Choroid plexus epithelial cell (primary cell): ENCODE measurements at regions not wholly inside any gene's neighbourhood (a gene's known extent, or its start where the extent isn't known, plus 50 kb on each side); places are given as distances from the start of the nearest gene placed in this dataset.

Experiments
- DNase-seq: peaks from one replicate; pipeline ENCODE4 v3.0.0-alpha.2; 2010; ENCODE audit warnings: low read depth
- H3K4me3 ChIP-seq: 2 replicates; pipeline ENCODE4 v1.5.1; 2011; ENCODE audit warnings: low read depth, mild to moderate bottlenecking, control low read depth, low read length, moderate library complexity
- TF ChIP-seq, protein P1 (sequence below): conservative IDR thresholded peaks from 2 replicates; pipeline ENCODE4 v1.5.1; 2011; ENCODE audit warnings: low read depth, mild to moderate bottlenecking, control low read depth, inconsistent platforms, low read length, moderate library complexity

DNA sequence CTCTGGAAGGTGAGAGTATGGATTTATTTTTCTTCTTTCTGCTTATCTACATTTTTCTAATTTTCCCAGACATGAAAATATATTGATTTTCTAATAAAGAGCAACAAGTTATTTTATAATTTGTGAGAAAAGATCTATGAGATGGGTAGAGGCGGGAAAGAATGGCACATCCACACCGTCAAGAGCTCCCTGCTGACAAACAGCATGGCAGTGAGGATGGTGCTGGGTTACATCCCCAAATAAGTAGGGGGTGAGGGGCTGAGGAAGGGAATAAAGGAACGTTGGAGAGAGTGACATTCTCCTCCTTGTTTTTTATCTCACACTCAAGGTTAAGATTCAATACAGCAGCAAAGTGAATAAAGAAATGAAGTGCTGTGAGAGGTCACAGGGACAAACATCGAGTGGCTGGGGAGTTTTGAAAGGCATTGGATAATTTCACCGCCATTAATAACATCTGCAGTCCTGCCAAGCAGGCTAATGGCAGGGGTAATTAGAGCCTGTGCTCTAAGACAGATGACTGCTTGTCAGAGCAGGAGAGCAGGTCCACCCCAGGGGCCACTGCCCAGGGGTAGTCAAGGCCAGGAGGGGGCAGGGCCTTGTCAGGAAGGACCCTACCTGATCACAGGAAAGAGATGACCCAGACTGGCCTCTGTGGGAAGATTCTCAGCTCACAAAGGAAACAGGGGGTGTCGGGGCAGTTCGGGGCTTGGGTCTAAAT is 323.8 kb downstream of the FBXW7 start:
- DNase-seq, result no peak
- no peak overlapping the region for H3K4me3 ChIP-seq
- TF ChIP-seq, protein P1, sequence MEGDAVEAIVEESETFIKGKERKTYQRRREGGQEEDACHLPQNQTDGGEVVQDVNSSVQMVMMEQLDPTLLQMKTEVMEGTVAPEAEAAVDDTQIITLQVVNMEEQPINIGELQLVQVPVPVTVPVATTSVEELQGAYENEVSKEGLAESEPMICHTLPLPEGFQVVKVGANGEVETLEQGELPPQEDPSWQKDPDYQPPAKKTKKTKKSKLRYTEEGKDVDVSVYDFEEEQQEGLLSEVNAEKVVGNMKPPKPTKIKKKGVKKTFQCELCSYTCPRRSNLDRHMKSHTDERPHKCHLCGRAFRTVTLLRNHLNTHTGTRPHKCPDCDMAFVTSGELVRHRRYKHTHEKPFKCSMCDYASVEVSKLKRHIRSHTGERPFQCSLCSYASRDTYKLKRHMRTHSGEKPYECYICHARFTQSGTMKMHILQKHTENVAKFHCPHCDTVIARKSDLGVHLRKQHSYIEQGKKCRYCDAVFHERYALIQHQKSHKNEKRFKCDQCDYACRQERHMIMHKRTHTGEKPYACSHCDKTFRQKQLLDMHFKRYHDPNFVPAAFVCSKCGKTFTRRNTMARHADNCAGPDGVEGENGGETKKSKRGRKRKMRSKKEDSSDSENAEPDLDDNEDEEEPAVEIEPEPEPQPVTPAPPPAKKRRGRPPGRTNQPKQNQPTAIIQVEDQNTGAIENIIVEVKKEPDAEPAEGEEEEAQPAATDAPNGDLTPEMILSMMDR, result no peak

DNA sequence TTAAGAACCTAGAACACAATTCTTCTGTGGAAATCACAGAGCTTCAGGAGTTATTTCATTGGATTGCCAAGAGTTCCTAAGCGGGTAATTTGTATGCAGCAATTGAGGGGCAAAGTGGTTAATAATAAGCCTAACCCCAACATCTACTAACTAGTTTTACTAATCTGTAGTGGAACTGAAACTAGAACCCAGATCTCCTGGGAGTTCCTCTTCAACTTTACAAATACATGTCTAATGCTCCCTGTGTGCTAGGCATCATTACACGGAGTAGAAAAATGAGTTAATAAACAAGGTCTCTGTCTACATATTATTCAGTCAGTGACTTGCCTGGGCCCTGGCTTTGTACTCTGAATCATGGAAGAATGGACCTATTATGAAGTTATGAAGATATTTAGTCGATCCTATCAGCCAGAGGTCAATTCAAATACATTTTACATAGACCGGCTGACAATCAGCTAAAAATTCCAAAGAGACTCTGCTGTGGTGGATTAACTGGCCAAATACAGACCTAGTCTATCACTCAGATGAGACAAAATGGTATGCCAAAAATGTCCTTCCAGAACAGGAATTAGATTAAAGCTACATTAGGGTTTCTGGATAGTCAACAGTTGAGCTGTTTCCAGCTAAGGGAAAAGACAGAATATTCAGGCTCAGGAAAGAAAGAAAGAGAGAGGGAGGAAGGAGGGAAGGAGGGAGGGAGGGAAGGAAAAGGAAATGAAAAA is 326.0 kb downstream of the FBXW7 start:
- no peak overlapping the region for H3K4me3 ChIP-seq
- DNase-seq, result no peak
- TF ChIP-seq, protein P1, result no peak

DNA sequence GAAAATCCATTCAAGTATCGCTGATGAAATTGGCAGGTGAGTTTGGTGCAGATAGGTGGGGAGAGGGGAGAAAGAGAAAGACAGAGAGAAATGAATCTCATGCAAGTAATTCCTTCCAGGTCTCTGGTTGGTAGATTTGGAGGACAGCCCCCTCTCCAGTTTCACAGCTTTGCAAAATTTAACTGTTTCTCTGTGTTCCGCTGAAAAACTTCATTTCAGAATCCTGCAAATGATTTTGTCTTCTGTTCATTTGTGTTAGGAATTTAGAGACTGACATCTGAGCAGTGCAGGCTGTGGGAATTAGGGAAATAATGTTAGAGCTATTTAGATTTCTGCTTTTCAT is 328.5 kb downstream of the FBXW7 start:
- no peak overlapping the region for H3K4me3 ChIP-seq
- TF ChIP-seq, protein P1, result no peak
- no peak for DNase-seq

DNA sequence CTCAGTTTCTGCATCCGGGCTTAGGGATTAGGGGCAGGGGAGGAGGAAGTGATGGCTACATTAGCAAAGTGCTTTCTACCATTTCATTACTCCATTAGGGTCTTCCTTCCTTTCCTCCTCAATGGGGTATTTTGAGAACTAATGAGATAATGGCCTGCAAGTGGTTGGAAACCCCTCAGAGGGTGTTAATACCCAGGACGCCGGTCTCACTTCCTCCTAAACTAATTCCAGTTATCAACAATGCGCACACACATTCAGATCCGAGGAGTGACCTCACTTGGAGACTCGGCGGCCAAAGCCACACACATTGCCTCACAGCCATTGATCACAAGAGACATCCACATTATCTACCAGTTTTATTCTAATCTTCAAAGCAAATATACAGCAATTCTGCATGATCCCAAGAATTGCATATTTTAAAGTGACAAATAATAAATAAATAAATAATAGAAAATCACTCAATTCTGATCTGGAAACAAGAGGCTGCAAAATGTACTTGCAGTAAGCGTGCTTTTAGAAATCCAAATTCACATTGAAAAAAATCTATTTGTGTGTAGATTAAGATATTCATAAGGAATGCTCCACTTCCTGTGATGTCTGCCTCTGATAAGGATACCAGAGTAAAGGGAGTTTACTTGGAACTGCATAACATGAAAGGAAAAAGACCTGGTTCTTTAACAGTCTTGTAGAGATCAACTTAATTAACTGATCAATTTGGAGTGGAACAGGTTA is 329.1 kb downstream of the FBXW7 start:
- no peak overlapping the region for H3K4me3 ChIP-seq
- DNase-seq, result peak; percentile 4
- TF ChIP-seq, protein P1, result no peak

DNA sequence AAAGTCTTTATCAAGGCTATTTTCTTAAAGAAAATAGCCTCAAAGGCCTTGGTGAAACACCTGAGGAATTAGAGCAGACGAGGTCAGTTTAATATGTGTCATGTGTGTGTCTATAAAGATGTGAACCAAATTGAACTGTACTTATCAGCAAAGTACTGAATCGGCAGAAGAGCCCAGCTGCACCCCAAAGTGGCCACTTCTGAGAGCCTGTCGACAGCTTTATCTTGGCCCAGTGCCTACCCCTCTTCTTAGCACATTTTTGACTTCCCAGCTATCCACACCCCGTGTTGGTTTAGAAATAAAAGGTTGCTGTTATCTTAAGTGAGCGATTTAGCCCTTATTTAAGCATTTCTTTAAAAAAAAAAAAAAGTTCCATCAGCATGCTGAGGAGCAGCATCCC is 329.7 kb downstream of the FBXW7 start:
- DNase-seq, result peak; percentile 17
- H3K4me3 ChIP-seq, result no peak overlapping the region
- TF ChIP-seq, protein P1, result no peak

DNA sequence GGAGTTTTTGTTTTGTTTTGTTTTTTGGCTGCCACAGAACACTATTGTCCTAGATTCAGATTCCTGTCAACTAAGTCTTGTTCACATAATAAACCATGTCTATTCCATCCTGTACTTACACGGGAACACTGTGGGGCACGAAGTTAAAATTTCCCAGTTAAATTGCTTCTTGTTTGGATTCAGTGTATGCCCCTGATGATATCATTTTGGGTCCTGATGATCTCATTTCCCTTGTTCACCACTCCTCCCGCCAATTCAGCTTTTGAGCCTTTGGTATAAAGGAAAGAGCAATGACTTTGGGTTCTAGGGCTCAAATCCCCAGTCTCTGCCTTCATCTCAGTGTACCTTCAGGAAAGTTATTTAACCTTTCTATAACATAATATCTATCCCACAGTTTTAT is 333.5 kb downstream of the FBXW7 start:
- no peak overlapping the region for H3K4me3 ChIP-seq
- TF ChIP-seq, protein P1, result no peak
- DNase-seq, result no peak
